Neural cell (in vitro differentiated cells): ENCODE measurements at regions not wholly inside any gene's neighbourhood (a gene's known extent, or its start where the extent isn't known, plus 50 kb on each side); places are given as distances from the start of the nearest gene placed in this dataset.
"Not testable (repeated sequence)": the region's sequence is repeated elsewhere in the genome, so short reads cannot be mapped to it uniquely, and the experiment has no call there.

Source experiments
- H2AFZ ChIP-seq: fragments of 200-600, 300-800 bp; sonication (generic), shearing (Covaris generic); 2 replicates; pipeline ENCODE4 v1.6.0; 2014; ENCODE audit warnings: low read depth, mild to moderate bottlenecking, antibody characterized with exemption, low read length, moderate library complexity
- H3F3A ChIP-seq: fragments of 200-600 bp; shearing (Covaris generic); 2 replicates; pipeline ENCODE4 v1.6.1; 2016; ENCODE audit warnings: mild to moderate bottlenecking, moderate library complexity, mixed read lengths, antibody characterized with exemption, low read length; ENCODE audit not compliant: insufficient read depth, poor library complexity, severe bottlenecking
- H3K27ac ChIP-seq: fragments of 200-600, 300-800 bp; sonication (generic), shearing (Covaris generic); 2 replicates; pipeline ENCODE4 v1.5.1; 2014; ENCODE audit warnings: mild to moderate bottlenecking, low read length, moderate library complexity
- H3K27me3 ChIP-seq: fragments of 300-800, 200-600 bp; sonication (generic), shearing (Covaris generic); 2 replicates; pipeline ENCODE4 v1.6.0; 2014; ENCODE audit warnings: mild to moderate bottlenecking, low read depth, low read length, moderate library complexity; ENCODE audit not compliant: insufficient read depth
- H3K36me3 ChIP-seq: fragments of 300-800, 200-600 bp; sonication (generic), shearing (Covaris generic); 2 replicates; pipeline ENCODE4 v1.5.1; 2014; ENCODE audit warnings: mild to moderate bottlenecking, antibody characterized with exemption, low read length, moderate library complexity; ENCODE audit not compliant: insufficient read depth
- H3K4me2 ChIP-seq: fragments of 300-800, 200-600 bp; sonication (generic), shearing (Covaris generic); 2 replicates; pipeline ENCODE4 v1.6.0; 2014; ENCODE audit warnings: mild to moderate bottlenecking, low read length
- H3K4me3 ChIP-seq: fragments of 300-800, 200-600 bp; sonication (generic), shearing (Covaris generic); 2 replicates; pipeline ENCODE4 v1.5.1; 2014; ENCODE audit warnings: mild to moderate bottlenecking, low read length, moderate library complexity
- H3K79me2 ChIP-seq: fragments of 200-600 bp; shearing (Covaris generic); replicated peaks from 2 replicates; pipeline ENCODE4 v1.6.0; 2014; ENCODE audit warnings: mild to moderate bottlenecking, low read length, moderate library complexity; ENCODE audit not compliant: insufficient read depth
- H3K9ac ChIP-seq: fragments of 300-800, 200-600 bp; sonication (generic), shearing (Covaris generic); 2 replicates; pipeline ENCODE4 v1.6.1; 2016; ENCODE audit warnings: mild to moderate bottlenecking, low read length, mixed read lengths
- H3K9me2 ChIP-seq: fragments of 200-600 bp; shearing (Covaris generic); 2 replicates; pipeline ENCODE4 v1.6.1; 2016; ENCODE audit warnings: mild to moderate bottlenecking, low read length, mixed read lengths; ENCODE audit not compliant: insufficient read depth
- H3K9me3 ChIP-seq: fragments of 200-600, 300-800 bp; sonication (generic), shearing (Covaris generic); 2 replicates; pipeline ENCODE4 v1.6.1; 2016; ENCODE audit warnings: mild to moderate bottlenecking, mixed run types, low read length, moderate library complexity, mixed read lengths
- H4K20me1 ChIP-seq: fragments of 200-600 bp; shearing (Covaris generic); 2 replicates; pipeline ENCODE4 v1.6.1; 2016; ENCODE audit warnings: mild to moderate bottlenecking, mixed run types; ENCODE audit not compliant: insufficient read depth
- CTCF ChIP-seq: fragments of 450-650 bp; IDR thresholded peaks from 2 replicates; pipeline ENCODE4 v1.5.1; 2014; ENCODE audit warnings: antibody characterized with exemption, mild to moderate bottlenecking, moderate library complexity; ENCODE audit not compliant: poor library complexity, severe bottlenecking
- EP300 ChIP-seq: fragments of 450-650 bp; conservative IDR thresholded peaks from 2 replicates; pipeline ENCODE4 v1.6.1; 2014; ENCODE audit warnings: antibody characterized with exemption, mild to moderate bottlenecking, moderate library complexity; ENCODE audit not compliant: poor library complexity, severe bottlenecking
- EZH2 ChIP-seq: fragments of 200-600, 300-800 bp; shearing (Covaris generic), sonication (generic); IDR thresholded peaks from 2 replicates; pipeline ENCODE4 v1.6.1; 2014; ENCODE audit warnings: antibody characterized with exemption, low read length, borderline replicate concordance, mild to moderate bottlenecking; ENCODE audit not compliant: insufficient read depth, poor library complexity, severe bottlenecking
- MXI1 ChIP-seq: fragments of 450-650 bp; conservative IDR thresholded peaks from 2 replicates; pipeline ENCODE4 v1.6.1; 2014; ENCODE audit warnings: antibody characterized with exemption, mild to moderate bottlenecking; ENCODE audit not compliant: poor library complexity, severe bottlenecking
- POLR2AphosphoS5 ChIP-seq: IDR thresholded peaks from 2 replicates; pipeline ENCODE4 v1.6.1; 2012
- RAD21 ChIP-seq: fragments of 450-650 bp; conservative IDR thresholded peaks from 2 replicates; pipeline ENCODE4 v1.6.1; 2014; ENCODE audit warnings: antibody characterized with exemption, mild to moderate bottlenecking, moderate library complexity
- REST ChIP-seq: IDR thresholded peaks from 2 replicates; pipeline ENCODE4 v1.6.1; 2012; ENCODE audit warnings: borderline replicate concordance
- SMC3 ChIP-seq: fragments of 450-650 bp; conservative IDR thresholded peaks from 2 replicates; pipeline ENCODE4 v1.6.1; 2014; ENCODE audit warnings: antibody characterized with exemption, mild to moderate bottlenecking, moderate library complexity; ENCODE audit not compliant: poor library complexity
- TAF1 ChIP-seq: IDR thresholded peaks from 2 replicates; pipeline ENCODE4 v1.6.1; 2012; ENCODE audit warnings: low read depth

GRCh38 chr2:47697681-47698435, 85.1 kb upstream of the MSH6 start:
- not testable (repeated sequence) for H3F3A ChIP-seq, H4K20me1 ChIP-seq, H3K27ac ChIP-seq, H3K4me3 ChIP-seq, H2AFZ ChIP-seq, H3K9me2 ChIP-seq, H3K36me3 ChIP-seq, H3K9ac ChIP-seq, H3K27me3 ChIP-seq, H3K79me2 ChIP-seq, H3K4me2 ChIP-seq, H3K9me3 ChIP-seq

- Histone ChIP-seq H3K9me2 (no peaks in the 10 kb centered on the region), H4K20me1 (no peaks in the 10 kb centered on the region), H3F3A (no peaks in the 10 kb centered on the region), H3K27me3 (no peaks in the 10 kb centered on the region), H3K4me2 (no peak overlapping the region), H3K79me2 (no peaks in the 10 kb centered on the region), H3K9ac (no peak overlapping the region), H2AFZ (no peak overlapping the region), H3K4me3 (no peak overlapping the region), H3K9me3 (no peaks in the 10 kb centered on the region), H3K27ac (no peak overlapping the region), H3K36me3 (no peaks in the 10 kb centered on the region)
- TF ChIP-seq RAD21 (no peak), SMC3 (no peak), EZH2 (no peak), POLR2AphosphoS5 (no peak), TAF1 (no peak), CTCF (no peak), EP300 (no peak), MXI1 (no peak), REST (no peak)
These were observed 85.8 kb upstream of the MSH6 start for GRCh38 chr2:47697000-47697601.
